ENCODE measurements at regions not wholly inside any gene's neighbourhood (a gene's known extent, or its start where the extent isn't known, plus 50 kb on each side); places are given as distances from the start of the nearest gene placed in this dataset.

DNA sequence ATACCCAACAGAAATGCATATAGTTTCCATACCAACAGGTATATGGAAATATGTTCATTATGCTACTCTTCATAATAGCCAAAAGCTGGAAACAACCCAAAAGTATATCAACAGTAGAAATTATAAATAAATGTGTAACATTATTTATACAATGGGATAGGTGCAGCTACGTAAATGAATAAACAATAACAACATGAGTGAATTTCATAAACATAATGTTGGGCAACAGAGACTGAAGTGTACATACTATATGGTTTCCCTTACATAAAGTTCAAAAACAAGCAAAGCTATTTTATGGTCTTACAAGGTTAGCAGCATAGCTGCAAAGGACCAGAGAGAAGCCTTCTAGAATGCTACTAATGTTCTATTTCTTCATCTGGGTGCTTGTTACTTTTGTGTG, 305.0 kb downstream of the INSC start:
- in situ Hi-C loops (cut with MboI; ENCODE audit: low pct_ligation_motif_present in 1 of 4, low pct_unique_long_range_greater_than_20kb in 1 of 4, low sequenced_read_pairs in 3 of 4) = no loop called here
- WGBS, 2 donors (ENCODE audit: low coverage in 1 of 2) = 56 to 58% methylated on average over 1 of the region's 1 CpG
- H3K4me3 ChIP-seq = no peak overlapping the region

DNA sequence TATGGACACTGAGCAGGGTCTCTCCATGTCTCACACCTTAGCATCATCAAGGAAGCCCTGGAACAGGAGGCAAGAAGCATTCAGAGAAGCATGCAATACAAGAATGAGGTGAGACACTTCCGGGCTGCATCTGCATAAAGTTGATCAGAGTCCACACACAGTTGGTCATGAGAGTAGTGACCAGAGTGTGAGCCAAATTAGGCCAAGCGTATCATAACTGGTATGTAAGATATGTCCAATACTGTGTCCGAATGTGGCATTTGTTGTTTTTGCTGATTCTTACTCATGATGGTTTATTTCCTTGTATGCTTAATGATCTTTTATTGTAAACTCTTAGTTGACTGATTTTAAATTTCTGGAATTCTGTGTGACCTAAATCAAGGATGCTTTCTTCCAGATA, 315.7 kb downstream of the INSC start:
- no peak for DNase-seq

More for the DNA sequence above, 305.0 kb downstream of the INSC start:
- Histone ChIP-seq H3K27me3 (no peaks in the 10 kb centered on the region), H3K4me1 (no peaks in the 10 kb centered on the region), H3K9me3 (no peaks in the 10 kb centered on the region), H3K36me3 (no peaks in the 10 kb centered on the region), H3K27ac (no peak overlapping the region)
- intact Hi-C loops (cut with DNase I; ENCODE audit: low total_unique reads) = no loop called here
- TF ChIP-seq POLR2A (IDR thresholded peaks at IDR 0.05) = no peak
- TF ChIP-seq, protein P1, sequence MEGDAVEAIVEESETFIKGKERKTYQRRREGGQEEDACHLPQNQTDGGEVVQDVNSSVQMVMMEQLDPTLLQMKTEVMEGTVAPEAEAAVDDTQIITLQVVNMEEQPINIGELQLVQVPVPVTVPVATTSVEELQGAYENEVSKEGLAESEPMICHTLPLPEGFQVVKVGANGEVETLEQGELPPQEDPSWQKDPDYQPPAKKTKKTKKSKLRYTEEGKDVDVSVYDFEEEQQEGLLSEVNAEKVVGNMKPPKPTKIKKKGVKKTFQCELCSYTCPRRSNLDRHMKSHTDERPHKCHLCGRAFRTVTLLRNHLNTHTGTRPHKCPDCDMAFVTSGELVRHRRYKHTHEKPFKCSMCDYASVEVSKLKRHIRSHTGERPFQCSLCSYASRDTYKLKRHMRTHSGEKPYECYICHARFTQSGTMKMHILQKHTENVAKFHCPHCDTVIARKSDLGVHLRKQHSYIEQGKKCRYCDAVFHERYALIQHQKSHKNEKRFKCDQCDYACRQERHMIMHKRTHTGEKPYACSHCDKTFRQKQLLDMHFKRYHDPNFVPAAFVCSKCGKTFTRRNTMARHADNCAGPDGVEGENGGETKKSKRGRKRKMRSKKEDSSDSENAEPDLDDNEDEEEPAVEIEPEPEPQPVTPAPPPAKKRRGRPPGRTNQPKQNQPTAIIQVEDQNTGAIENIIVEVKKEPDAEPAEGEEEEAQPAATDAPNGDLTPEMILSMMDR (IDR thresholded peaks at IDR 0.05) = no peak
- TF ChIP-seq EP300 (IDR thresholded peaks at IDR 0.05; ENCODE audit: low read depth) = no peak
- no peak for TF ChIP-seq POLR2AphosphoS5 (IDR thresholded peaks at IDR 0.05)
- no peak for DNase-seq

DNA sequence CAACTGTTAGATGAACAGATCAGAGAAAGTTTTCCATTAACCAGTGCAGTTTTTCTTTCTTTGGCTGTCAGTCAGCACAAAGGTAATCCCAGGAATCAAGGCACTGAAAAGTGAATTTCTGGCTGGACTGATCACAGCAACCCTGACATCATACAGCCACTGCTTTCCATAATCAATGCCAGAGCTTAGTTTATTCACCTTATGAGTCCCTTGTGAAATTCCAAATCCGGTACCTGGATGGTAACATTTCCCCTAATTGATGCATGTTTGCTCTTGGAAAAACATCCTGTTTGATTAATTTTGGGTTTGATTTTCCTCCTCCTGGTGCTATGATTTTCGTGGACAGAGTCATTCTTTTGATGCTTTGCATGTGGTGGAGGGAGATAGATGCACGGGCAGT, 319.8 kb downstream of the INSC start:
- Histone ChIP-seq H3K27me3 (no peaks in the 10 kb centered on the region), H3K9me3 (no peaks in the 10 kb centered on the region), H3K4me3 (no peak overlapping the region), H3K27ac (no peak overlapping the region), H3K4me1 (no peaks in the 10 kb centered on the region), H3K36me3 (no peaks in the 10 kb centered on the region)
- TF ChIP-seq, protein P1 (IDR thresholded peaks at IDR 0.05) = no peak
- TF ChIP-seq EP300 (IDR thresholded peaks at IDR 0.05; ENCODE audit: low read depth) = no peak
- no peak for TF ChIP-seq POLR2AphosphoS5 (IDR thresholded peaks at IDR 0.05)
- TF ChIP-seq POLR2A (IDR thresholded peaks at IDR 0.05) = no peak
- intact Hi-C loops (cut with DNase I; ENCODE audit: low total_unique reads) (no loop called here), in situ Hi-C loops (cut with MboI; ENCODE audit: low pct_ligation_motif_present in 1 of 4, low pct_unique_long_range_greater_than_20kb in 1 of 4, low sequenced_read_pairs in 3 of 4) (no loop called here)
- DNase-seq = no peak
- whole genome bisulfite sequencing, 2 donors (ENCODE audit: low coverage in 1 of 2) = 34 to 41% methylated on average over 3 of the region's 3 CpGs

More for the DNA sequence above, 315.7 kb downstream of the INSC start:
- Histone ChIP-seq H3K27ac (no peak overlapping the region), H3K27me3 (no peaks in the 10 kb centered on the region), H3K36me3 (no peaks in the 10 kb centered on the region), H3K9me3 (no peaks in the 10 kb centered on the region), H3K4me1 (no peaks in the 10 kb centered on the region), H3K4me3 (no peak overlapping the region)
- intact Hi-C loops (cut with DNase I; ENCODE audit: low total_unique reads) = no loop called here
- 82 to 100% methylated on average over 3 of the region's 3 CpGs for WGBS, 2 donors (ENCODE audit: low coverage in 1 of 2)
- TF ChIP-seq EP300 (IDR thresholded peaks at IDR 0.05; ENCODE audit: low read depth) = no peak
- TF ChIP-seq POLR2A (IDR thresholded peaks at IDR 0.05) = no peak
- no peak for TF ChIP-seq POLR2AphosphoS5 (IDR thresholded peaks at IDR 0.05)
- TF ChIP-seq, protein P1 (IDR thresholded peaks at IDR 0.05) = no peak
- in situ Hi-C loops (cut with MboI; ENCODE audit: low pct_ligation_motif_present in 1 of 4, low pct_unique_long_range_greater_than_20kb in 1 of 4, low sequenced_read_pairs in 3 of 4) = no loop called here

DNA sequence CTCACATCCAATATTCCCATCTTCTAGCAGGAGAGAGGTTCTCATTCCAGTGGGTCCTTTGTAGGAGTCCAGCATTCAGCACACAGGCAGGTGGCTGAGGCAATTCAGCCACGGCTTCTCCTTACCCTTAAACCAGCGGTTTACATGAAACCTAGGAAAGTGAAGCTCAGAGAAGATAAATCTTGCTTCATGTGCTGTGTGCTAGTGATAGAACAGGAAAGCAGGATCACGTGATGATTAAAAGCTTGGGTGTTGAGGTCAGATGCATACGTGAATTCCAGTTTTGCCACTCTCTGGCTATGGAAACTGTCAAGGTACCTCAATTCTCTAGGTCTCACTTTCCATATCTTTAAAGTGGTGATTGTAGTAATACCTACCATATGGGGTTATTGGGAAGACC, 331.6 kb downstream of the INSC start:
- TF ChIP-seq, protein P1 (IDR thresholded peaks at IDR 0.05) = no peak
- no peak for TF ChIP-seq POLR2A (IDR thresholded peaks at IDR 0.05)
- no peak for TF ChIP-seq POLR2AphosphoS5 (IDR thresholded peaks at IDR 0.05)
- no peak for TF ChIP-seq EP300 (IDR thresholded peaks at IDR 0.05; ENCODE audit: low read depth)
- in situ Hi-C loops (cut with MboI; ENCODE audit: low pct_ligation_motif_present in 1 of 4, low pct_unique_long_range_greater_than_20kb in 1 of 4, low sequenced_read_pairs in 3 of 4) (no loop called here), intact Hi-C loops (cut with DNase I; ENCODE audit: low total_unique reads) (no loop called here)
- no peaks in the 10 kb centered on the region for H3K36me3 ChIP-seq
- WGBS, 2 donors (ENCODE audit: low coverage in 1 of 2) = 80% methylated on average over 4 of the region's 4 CpGs
- no peak overlapping the region for H3K4me3 ChIP-seq
- no peak for DNase-seq
- no peaks in the 10 kb centered on the region for H3K27me3 ChIP-seq
- H3K4me1 ChIP-seq = no peaks in the 10 kb centered on the region
- H3K9me3 ChIP-seq = no peaks in the 10 kb centered on the region
- H3K27ac ChIP-seq = no peak overlapping the region
